HepG2 (cell line): ENCODE measurements at regions not wholly inside any gene's neighbourhood (a gene's known extent, or its start where the extent isn't known, plus 50 kb on each side); places are given as distances from the start of the nearest gene placed in this dataset.

ENCODE experiments used
- ARNT ChIP-seq: fragments of 450-650 bp; IDR thresholded peaks from 2 replicates; pipeline ENCODE4 v1.6.1; 2017
- BCL6 ChIP-seq: IDR thresholded peaks from 2 replicates; pipeline ENCODE4 v1.6.1; 2016; ENCODE audit warnings: missing genetic modification reagents, missing compliant biosample characterization
- LBX2 ChIP-seq: sonication (generic); formaldehyde crosslinking; IDR thresholded peaks from 2 replicates; pipeline ENCODE4 v1.5.0; 2020; ENCODE audit warnings: missing genetic modification reagents, mild to moderate bottlenecking, borderline replicate concordance
- NR2F6 ChIP-seq, 2 experiments: IDR thresholded peaks; 2 replicates each; pipeline ENCODE4 v1.6.1; 2016; ENCODE audit warnings: antibody characterized with exemption in 1 of 2, mild to moderate bottlenecking in 1 of 2
- RBFOX2 ChIP-seq: fragments of 200-400 bp; formaldehyde crosslinking; IDR thresholded peaks from 2 replicates; pipeline ENCODE4 v1.6.1; 2017; ENCODE audit warnings: low read depth, mild to moderate bottlenecking, low read length
- SIX1 ChIP-seq: sonication (generic); formaldehyde crosslinking; IDR thresholded peaks from 2 replicates; pipeline ENCODE4 v1.4.0; 2020; ENCODE audit warnings: missing genetic modification reagents, borderline replicate concordance
- STAG1 ChIP-seq: sonication (generic); formaldehyde crosslinking; IDR thresholded peaks from 2 replicates; pipeline ENCODE4 v1.4.0; 2020; ENCODE audit warnings: missing genetic modification reagents
- ZKSCAN5 ChIP-seq: sonication (generic); formaldehyde crosslinking; IDR thresholded peaks from 2 replicates; pipeline ENCODE4 v1.5.1; 2020; ENCODE audit warnings: mild to moderate bottlenecking, missing genetic modification reagents
- ZNF160 ChIP-seq: sonication (generic); formaldehyde crosslinking; IDR thresholded peaks from 2 replicates; pipeline ENCODE4 v1.8.0; 2022; ENCODE audit warnings: mild to moderate bottlenecking, inconsistent platforms, missing genetic modification reagents
- ZNF18 ChIP-seq: sonication (generic); formaldehyde crosslinking; IDR thresholded peaks from 2 replicates; pipeline ENCODE4 v1.8.0; 2022; ENCODE audit warnings: mild to moderate bottlenecking, missing genetic modification reagents; ENCODE audit not compliant: insufficient replicate concordance
- TF ChIP-seq, protein P1 (sequence below), 2 experiments: IDR thresholded peaks; 2 replicates each; pipeline ENCODE4 v1.6.1; 2011 to 2012; ENCODE audit warnings: low read length in 2 of 2, borderline replicate concordance in 1 of 2, low read depth in 1 of 2, mild to moderate bottlenecking in 1 of 2, moderate library complexity in 1 of 2
- TF ChIP-seq, protein P2 (sequence below): sonication (generic); formaldehyde crosslinking; IDR thresholded peaks from 2 replicates; pipeline ENCODE4 v1.4.0; 2020; ENCODE audit warnings: missing genetic modification reagents

DNA sequence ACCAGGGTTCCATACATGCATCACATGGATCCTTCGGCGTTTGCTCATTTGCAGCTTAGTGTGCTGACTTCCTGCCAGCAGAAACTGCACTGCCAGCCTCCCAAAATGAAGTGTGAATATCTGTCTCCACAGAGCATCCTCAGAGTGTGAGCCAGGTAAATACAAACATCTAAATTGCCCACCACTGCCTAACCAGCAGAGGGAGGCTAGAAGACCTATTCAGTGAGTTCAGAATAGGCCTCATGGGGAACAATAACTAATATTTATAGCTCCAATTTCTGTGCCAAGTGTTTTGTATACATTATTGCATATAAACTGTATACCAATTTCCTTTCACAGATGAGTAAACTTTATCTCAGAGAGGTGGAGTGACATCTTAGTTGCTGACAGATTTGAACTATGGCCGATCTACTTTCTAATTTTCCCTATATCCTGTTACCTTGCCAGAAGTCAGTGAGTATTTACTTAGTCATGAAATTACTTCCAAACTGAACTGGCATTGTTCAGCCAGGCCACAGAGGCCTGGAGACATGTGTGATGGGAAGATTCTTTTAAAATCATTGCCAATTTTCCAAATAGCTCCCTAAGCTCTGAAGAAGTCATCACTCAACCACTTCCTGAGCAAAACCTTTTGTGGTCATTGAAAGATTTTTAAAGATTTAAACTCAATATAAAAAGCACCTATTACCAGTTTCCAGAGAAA lies 926.5 kb upstream of the GHITM start:
- no peak for TF ChIP-seq ZNF160 (CRISPR knock-in tag)
- TF ChIP-seq BCL6 (CRISPR knock-in tag): no peak
- TF ChIP-seq, protein P1, sequence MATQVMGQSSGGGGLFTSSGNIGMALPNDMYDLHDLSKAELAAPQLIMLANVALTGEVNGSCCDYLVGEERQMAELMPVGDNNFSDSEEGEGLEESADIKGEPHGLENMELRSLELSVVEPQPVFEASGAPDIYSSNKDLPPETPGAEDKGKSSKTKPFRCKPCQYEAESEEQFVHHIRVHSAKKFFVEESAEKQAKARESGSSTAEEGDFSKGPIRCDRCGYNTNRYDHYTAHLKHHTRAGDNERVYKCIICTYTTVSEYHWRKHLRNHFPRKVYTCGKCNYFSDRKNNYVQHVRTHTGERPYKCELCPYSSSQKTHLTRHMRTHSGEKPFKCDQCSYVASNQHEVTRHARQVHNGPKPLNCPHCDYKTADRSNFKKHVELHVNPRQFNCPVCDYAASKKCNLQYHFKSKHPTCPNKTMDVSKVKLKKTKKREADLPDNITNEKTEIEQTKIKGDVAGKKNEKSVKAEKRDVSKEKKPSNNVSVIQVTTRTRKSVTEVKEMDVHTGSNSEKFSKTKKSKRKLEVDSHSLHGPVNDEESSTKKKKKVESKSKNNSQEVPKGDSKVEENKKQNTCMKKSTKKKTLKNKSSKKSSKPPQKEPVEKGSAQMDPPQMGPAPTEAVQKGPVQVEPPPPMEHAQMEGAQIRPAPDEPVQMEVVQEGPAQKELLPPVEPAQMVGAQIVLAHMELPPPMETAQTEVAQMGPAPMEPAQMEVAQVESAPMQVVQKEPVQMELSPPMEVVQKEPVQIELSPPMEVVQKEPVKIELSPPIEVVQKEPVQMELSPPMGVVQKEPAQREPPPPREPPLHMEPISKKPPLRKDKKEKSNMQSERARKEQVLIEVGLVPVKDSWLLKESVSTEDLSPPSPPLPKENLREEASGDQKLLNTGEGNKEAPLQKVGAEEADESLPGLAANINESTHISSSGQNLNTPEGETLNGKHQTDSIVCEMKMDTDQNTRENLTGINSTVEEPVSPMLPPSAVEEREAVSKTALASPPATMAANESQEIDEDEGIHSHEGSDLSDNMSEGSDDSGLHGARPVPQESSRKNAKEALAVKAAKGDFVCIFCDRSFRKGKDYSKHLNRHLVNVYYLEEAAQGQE (IDR thresholded peaks at IDR 0.05; ENCODE audit: borderline replicate concordance in 1 of 2, low read depth in 1 of 2, low read length in 2 of 2): no peak
- TF ChIP-seq NR2F6 (IDR thresholded peaks at IDR 0.05): no peak
- no peak for TF ChIP-seq NR2F6 (CRISPR knock-in tag; IDR thresholded peaks at IDR 0.05)
- TF ChIP-seq, protein P2, sequence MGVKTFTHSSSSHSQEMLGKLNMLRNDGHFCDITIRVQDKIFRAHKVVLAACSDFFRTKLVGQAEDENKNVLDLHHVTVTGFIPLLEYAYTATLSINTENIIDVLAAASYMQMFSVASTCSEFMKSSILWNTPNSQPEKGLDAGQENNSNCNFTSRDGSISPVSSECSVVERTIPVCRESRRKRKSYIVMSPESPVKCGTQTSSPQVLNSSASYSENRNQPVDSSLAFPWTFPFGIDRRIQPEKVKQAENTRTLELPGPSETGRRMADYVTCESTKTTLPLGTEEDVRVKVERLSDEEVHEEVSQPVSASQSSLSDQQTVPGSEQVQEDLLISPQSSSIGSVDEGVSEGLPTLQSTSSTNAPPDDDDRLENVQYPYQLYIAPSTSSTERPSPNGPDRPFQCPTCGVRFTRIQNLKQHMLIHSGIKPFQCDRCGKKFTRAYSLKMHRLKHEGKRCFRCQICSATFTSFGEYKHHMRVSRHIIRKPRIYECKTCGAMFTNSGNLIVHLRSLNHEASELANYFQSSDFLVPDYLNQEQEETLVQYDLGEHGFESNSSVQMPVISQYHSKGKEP: no peak
- no peak for TF ChIP-seq RBFOX2
- no peak for TF ChIP-seq SIX1 (CRISPR knock-in tag)
- TF ChIP-seq LBX2: no peak
- no peak for TF ChIP-seq ZNF18 (CRISPR knock-in tag)
- no peak for TF ChIP-seq ARNT
- no peak for TF ChIP-seq STAG1 (CRISPR knock-in tag)
- no peak for TF ChIP-seq ZKSCAN5
